GM21367 (cell line): ENCODE measurements at regions not wholly inside any gene's neighbourhood (a gene's known extent, or its start where the extent isn't known, plus 50 kb on each side); places are given as distances from the start of the nearest gene placed in this dataset.

Experiments
- ATAC-seq: cut with Tn5 transposase; IDR thresholded peaks from one replicate; pipeline ENCODE4 v1.9.1; 2021; ENCODE audit not compliant: unreplicated experiment

- no peak for ATAC-seq
Observed at GRCh38 chr2:64196963-64197362, 52.7 kb upstream of the PELI1 start.

DNA sequence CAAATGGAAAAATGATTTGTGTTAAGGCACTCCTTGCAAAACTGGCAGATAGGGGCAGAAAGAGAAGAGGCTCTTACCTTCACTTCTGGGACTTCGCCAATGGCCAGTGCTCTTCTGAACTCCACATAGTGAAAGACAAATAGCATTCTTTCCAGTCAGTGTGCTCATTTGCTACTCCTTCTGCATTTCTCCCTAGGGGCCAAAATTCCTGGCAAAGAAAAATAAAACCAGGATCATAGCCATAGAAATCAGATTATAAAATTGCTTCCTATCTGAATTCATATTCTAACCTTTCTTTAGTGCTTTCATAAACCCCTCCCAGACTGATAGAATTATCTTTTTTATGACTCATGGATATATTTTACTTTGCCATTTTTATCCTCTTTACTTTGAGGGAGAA lies 56.9 kb upstream of the PELI1 start:
- no peak for ATAC-seq

DNA sequence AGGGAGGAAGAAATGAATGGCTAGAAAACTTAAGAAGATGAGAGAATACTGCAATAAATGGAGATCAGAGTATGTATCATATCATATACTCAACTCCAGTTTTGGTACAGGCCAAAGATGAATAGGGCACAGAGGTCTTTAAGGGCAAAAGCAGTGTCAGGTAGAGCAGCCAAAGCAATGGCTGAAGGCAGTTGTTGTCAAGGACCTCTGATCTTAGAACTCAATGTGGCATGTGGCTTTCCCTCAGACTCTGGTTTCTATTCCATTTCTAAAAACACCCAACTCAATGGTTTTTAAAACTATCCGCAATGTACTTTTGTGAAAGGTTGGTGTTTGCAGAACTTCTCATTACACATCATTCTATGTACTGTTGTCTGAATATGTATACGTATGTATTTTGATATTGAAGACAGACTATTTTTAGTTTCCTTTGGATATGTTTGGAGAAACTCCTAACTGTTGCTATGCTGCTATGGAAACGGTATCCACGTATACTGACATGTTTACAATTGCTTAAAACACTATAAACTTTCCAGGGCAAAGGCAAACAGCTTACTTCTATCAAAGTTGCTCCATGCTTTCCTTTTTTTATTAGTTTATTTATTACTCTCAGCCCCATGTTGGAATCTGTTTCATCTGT lies 58.1 kb upstream of the PELI1 start:
- no peak for ATAC-seq

DNA sequence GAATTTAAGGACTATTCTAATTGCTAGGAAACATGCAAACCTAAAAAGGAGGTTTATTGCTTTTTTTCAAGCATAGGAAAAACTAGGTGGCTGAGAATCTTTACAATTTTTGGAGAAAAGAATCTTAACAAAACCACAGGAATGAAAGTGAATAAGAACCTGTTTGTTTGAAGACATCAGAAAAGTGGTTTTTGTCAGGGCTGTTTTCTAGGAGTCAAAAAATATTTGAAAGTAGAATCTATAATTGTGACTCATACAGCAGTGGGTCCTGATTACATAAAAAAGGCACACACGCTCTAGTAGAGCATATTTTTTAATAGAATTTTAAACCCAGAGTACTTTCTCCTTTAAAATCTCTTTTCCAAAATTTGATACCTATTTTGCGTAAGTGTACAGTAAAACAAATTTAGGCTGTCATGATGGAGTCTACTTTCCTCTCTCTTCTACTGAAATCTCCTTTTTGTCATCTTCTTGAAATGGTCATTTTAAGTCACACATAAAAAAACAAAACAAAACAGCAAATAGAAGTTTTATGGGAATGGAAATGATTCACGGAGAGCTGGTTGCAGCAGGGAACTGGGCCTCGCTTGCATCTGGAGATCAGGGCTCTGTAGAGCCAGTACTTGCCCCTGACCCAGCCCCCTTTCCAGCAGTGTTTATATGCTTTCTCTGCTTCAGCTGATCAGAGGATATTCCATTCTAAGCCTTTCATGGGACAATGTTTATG lies 59.1 kb upstream of the PELI1 start:
- no peak for ATAC-seq

- peak; percentile 52 for ATAC-seq
Observed at GRCh38 chr2:64203858-64204632, 59.8 kb upstream of the PELI1 start.

- ATAC-seq, result no peak
Observed at GRCh38 chr2:64204703-64205102, 60.5 kb upstream of the PELI1 start.

DNA sequence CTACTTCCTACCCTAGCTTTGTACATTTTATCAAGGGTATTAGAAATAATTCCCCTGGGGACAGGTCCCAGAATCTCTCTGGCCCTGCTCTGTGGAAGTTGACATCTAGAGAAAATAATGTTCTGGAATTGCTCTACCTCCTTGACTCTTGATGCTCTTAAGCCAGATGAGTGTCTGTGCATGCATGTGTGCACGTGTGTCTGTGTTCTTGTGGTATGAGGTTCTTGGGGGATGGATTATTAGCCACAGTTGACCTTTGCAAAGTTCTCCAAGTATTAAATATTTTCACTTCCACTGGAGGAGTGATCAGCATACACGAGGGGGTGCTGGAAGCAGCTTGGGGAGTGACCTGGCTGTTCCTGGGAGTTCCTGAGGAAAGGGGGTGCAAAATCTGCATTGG lies 61.2 kb upstream of the PELI1 start:
- ATAC-seq, result no peak

DNA sequence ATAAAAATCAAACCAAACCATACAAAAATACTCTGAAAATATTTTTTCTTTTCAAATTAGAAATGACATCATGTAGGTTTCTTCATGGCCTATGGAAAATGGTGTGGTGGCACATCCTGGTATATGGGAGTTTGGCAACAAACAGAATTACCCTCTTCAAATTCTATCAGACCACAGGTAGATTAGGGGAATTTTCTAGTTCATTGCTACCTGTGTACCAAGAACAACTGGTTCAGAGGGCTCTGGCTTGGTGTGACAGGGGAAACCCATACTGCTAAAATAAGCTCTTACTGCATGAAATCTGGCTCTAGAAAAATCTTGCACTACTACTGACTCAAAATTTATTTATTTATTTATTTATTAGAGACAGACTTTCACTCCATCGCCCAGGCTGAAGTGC lies 63.4 kb upstream of the PELI1 start:
- no peak for ATAC-seq

GRCh38 chr2:64210816-64211215 lies 66.6 kb upstream of the PELI1 start:
- ATAC-seq, result no peak

DNA sequence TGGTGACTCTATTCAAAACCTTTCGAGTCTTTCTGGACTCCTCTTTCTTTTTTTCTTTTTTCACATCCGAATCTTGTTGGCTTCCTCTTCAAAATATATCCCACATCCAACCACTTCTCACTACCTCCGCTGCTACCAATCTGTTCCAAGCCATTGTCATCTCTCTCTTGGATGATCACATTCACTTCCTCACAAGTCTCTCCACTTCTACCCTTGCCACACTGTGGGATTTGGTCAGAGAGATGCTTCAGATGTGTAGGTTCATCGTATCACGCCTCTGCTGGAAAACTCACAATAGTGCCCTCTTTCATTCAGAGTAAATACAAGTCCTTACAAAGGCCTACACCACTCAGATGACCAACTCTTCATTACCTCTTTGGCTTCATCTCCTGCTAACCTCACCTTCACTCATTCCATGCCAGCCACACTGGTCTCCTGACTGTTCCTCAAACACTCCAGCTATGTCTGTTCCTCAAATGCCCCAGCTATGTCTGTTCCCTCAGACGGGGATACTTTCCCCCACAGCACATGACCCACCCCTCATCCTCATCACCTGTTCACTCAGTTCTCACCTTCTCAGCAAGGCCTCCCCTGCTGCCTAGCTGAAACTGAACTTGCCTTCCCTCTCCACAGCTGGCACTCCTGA lies 67.2 kb upstream of the PELI1 start:
- ATAC-seq, result no peak

DNA sequence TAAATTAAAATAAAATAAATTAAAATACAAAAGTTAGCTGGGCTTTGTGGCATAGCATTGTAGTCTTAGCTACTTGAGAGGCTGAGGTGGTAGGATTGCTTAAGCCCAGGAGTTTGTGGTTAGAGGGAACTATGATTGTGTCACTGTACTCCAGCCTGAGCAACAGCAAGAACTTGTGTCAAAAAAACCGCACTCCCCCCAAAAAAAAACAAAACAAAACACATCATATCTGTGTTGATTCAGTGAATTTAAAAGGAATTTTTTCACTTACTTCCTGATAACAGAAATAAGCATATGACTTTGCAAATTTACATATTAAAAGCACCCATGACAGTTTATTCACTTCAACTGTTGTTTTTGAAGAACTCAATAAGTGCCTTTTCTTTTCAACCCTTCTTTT lies 68.1 kb upstream of the PELI1 start:
- ATAC-seq, result no peak

DNA sequence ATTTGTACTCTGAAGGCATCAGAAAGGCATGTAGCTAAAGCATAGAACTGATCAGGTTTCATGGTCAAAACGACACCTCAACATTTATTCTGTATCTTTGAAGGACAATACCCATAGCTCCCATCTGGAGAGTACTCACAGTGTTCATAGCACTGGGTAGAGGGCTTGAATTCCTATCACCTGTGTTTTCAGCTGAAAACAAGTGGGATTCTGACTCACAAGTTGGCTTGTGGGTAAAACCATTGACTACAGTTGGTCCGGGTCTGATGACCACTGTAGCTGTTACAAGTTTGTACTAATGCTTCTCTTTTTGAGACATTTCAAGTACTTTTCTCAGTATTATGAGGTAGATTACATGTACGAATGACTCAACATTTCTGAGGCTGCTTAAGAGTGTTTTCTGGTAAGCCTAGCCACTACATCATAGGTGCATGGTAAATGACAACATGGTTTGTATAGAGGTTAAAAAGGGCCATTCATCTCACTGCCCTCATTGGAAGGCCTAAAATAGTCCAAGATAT lies 68.6 kb upstream of the PELI1 start:
- no peak for ATAC-seq

DNA sequence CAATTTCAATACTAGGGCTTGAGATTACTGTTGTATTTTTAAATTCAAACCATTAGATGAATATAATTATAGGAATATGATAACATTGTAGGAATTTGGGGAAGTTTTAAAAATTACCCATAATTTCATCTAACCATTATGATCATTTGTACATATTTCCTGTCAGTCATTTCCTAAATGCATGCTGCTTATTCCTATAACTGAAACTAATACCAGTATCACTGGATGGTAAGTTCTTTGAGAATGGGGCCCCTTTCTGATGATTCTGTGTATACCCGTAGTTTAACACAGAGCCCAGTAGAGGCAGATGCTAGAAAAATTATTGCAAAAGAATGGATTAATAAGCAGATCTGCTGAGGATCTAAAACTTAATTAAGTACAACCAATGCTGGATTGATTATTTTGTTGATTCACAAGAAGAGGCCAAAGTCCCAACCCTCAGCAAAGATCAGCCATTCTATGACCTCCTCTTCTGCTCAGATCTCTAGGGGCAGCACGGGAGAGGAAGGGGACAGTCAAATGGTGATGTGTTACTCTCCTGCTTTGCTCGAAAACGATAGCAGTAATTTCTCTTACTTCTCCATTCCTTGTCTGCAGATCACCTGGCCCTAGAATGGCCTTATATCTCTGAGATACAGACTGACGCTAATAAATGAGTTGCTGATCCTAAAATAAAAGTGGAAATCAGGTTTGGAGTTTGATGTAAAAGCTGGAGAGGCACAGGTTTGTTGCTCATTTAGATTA lies 69.5 kb upstream of the PELI1 start:
- peak; percentile 38 for ATAC-seq

DNA sequence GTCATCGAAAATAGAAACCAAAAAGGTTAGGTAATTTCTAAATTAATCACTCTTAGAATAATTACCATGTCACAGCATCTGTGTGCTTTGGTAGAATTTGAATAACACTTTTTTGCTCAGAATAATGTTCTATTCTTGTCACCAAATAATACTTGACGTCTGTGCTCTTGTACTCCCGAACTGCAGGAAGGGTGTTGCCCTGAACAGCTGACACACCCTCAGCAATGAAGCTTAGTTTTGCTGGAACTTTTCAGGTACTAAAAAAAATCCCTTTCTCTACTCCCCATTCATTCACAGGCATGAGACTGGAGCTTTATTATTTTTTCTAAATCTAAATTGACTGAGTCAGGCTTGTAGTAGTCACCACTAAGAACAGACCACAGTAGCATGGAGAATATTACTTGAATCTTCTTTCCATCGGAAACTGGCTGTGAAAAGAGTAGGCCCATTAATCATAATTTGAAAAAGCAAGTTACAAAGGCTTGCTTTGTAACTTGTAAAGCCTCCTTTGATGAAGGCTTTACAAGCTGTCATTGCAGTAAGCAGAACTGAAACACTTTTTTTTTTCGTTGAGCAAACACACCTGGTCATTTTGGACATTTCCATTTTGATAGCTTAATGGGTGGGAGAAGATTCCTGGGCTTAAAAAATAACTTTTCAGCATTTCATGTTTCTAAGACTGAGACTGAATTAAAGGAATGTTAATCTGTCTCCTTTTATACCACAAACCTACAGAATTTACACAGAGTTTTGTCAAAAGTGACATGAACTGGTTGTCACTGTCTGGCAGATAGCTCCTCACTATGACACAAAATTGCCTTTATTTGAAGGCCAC lies 70.3 kb upstream of the PELI1 start:
- ATAC-seq, result peak; percentile 54

- ATAC-seq, result no peak
Observed at GRCh38 chr2:64217198-64217869, 73.1 kb upstream of the PELI1 start.

GRCh38 chr2:64218137-64218802 lies 74.0 kb upstream of the PELI1 start:
- no peak for ATAC-seq

DNA sequence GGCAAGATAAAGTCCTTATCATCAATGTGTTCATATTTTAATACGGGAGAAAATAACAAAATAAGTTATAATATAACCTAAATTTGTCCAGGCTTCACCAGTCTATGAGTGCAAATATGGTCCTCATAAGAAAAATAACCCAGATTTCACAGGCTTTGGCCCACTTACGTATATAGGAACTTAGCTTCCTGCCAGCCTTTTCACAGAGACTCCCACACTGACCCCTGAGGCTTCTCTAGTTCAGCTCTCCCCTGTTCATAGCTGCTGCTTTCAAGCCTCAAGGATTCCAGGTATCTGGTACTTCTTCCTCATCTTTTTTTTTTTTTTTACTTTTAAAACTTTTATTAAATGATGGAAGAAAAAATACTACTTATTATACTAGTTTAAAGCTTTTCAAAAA lies 74.9 kb upstream of the PELI1 start:
- no peak for ATAC-seq

DNA sequence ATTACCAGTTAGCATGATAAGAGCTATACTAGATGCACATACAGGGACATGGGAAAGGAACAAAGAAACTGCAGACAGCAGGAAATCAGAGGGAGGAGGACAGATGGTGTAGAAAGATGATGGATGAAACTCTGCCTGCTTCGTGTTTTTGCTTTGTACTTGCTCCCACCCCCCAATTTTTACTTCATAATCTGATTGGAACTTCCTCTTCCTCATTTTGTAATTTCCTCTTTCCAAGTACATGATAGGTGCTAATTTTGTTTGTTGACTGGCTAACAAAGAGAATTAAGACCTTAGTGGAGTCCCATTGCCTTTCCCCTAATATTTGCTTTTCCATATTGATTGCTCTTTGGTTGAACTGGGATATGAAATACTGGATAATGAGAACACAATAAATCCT lies 76.0 kb upstream of the PELI1 start:
- ATAC-seq, result no peak
